HG03571 (cell line): ENCODE measurements at regions not wholly inside any gene's neighbourhood (a gene's known extent, or its start where the extent isn't known, plus 50 kb on each side); places are given as distances from the start of the nearest gene placed in this dataset.

Experiments
- ATAC-seq: cut with Tn5 transposase; IDR thresholded peaks from one replicate; pipeline ENCODE4 v1.9.1; 2021; ENCODE audit not compliant: unreplicated experiment

DNA sequence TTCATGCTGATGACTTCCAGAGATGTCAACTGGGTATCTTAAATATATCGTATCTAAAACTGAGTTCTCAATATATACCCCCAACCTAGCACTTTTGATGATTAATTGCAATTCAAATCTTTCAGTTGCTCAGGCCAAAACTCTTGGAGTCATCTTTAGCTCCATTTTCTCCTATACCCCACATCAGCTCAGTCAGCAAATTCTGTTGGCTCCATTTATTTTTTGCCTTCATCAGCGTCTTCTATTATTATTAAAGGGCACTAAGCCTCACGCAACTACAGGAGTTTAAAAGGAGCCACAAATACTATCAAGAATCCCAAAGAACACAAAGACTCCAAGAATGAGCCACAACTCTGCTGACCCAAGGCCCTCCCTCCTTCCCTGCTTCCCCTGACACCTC, 134.9 kb downstream of the KCTD12 start:
- no peak for ATAC-seq

DNA sequence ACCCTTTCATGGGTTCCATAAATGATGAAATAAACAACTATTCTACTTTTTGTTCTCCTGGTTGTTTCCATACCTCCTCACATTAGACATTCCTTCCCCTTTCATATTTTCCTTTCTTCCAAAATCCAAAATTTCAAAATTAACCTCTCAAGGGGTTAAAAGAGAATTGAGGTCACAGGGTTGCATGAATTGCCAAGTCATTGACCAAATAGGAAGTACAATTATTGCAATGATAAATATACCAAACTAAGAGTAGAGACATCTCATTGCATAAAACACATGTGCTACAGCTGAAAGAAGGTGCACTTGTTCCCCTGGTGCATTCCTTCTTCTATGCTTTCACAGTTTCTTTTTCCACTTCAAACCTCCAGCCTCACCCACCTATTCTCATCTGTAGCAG, 136.1 kb downstream of the KCTD12 start:
- no peak for ATAC-seq

DNA sequence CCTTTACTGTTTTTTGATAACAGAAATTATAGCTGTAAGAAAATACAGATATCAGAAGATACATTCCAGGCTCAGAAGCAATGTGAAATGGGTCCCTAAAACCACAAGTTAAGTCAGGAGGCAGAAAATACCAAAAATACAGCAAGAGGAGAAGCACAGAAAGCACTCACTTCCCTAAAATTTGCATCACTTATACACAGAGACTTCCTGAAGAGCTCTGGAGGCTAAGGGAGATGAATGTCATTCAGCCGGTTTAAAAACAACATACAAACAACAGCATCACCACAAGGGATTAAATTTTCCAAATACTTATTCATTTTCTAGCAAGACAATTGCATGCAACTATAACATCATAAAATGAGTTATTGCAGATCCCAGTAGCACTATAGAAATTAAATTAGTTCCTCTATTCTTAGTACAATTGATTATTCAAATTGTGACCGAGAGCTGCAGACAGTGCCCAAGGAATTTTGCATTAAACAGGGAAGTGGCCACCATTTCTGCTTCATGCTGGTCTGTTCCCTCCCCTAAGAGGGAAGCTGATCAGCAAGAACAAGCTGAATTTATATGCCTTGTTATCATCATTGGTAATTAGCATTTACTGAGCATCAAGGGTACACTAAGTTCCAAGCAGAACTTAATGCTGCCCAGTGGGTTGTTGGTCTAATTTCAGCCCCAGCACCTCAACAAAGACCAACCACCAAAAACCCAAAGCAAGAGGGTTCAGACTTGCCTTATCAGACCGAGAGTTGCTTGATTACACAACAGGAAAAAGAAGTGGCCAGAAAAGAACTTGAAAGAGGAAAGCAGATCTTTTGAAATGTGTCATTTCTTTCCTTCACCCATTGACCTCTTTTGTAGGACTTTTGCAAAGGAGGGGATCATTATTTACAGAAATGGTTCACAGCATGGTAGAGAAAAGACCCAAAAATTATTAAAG, 140.7 kb downstream of the KCTD12 start:
- ATAC-seq: peak; percentile 84

DNA sequence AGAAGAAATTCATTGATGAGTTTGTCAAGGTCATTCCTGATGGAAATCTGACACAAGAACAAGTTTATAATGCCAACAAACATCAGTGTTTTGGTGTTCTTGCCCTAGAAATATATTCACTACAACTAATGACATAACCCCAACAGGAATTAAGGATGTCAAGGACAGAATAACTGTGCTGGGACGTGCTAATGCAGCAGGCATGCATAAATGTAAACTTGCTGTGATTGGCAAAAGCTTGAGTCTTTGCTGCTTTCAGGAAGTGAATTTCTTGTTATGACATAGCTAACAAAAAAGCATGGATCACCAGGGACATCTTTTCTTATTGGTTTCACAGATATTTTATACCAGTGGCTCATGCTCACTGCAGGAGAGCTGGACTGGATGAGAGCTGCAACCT, 144.6 kb downstream of the KCTD12 start:
- no peak for ATAC-seq

DNA sequence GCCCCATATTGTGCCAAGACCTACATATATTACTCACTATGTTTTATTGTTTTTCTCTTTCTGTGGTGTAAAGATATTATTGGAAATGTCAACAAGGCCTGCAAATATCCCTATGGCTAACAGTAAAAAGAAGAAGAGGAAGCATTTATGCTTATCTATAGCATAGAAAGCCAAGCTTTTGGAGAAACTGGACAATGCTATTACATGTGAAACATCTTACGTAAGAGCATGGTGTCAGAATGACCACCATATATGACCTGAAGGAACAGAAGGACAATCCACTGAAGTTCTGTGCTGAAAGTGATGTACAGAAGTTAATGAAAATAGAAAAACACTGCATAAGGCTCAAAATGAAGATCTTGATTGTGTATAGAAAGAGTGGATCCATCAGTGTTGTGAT, 145.2 kb downstream of the KCTD12 start:
- ATAC-seq: no peak

DNA sequence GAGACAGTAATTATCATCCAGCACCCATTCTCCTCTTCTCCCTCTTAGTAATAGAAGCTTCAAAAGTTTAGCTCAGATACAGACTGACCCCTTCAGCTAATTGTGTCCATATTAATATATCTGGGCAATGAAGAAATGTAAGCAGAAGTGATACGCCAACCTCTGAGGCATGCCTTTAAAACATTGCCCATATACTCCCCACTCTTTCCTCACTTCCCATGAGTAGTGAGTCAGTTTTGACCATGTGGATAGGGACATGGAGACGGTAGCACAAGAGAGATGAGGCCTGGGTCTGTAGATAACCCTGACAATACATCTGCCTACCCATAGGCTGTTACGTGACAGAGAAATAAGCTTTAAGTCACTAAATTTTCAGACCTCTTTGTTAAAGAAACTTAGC, 147.6 kb downstream of the KCTD12 start:
- no peak for ATAC-seq

DNA sequence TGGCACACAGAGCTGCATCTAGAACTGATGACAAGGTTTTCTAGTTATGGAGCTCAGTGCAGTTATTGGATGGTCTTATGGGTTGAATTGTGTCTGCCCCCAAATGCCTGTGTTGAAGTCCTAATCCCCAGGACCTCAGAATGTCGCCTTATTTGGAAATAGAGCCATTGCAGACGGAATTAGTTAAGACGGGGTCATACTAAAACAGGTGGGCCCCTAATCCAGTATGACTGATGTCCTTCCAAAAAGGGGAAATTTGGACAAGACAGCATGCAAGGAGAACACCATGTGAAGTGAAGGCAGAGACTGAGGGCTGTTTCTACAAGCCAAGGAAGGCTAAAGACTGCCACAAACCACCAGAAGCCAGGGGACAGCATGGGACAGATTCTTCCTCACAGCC, 148.7 kb downstream of the KCTD12 start:
- no peak for ATAC-seq

DNA sequence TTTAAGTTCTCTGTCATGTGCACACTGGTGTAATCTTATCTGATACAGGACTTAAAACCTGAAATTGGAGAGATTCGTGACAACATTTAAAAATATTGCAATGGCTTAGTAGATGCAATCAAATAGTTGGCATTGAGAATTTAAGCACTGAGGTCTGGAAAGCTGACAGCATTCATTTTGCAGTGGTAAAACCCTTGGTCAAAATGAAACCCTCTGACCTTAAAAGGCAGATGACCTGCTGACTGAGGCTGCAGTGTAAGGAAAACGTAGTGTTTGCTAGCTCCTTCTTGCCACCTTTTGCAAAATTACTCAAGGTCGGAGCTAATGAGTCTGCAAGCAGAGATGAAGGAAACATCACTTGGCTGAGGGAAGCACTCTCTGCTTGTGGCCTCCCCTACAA, 150.6 kb downstream of the KCTD12 start:
- no peak for ATAC-seq

DNA sequence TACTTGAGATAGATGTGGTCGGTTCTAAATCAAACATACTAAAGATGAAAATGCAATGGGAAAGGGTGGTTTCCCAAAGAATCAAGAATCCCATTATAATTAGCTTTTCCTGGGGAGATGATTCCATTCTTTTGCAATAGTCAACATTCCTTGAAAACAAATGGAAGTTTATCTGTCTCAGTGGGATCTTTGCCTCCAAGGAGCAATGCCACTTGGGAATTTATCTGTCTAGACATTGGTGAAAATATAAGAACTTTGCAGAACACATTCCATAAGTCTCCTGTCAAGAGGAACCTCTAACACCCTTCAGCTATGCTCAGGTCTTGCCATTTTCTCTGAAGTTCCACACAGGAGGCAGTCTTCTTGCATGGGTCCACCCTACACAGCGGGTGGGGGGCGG, 152.5 kb downstream of the KCTD12 start:
- ATAC-seq: no peak

DNA sequence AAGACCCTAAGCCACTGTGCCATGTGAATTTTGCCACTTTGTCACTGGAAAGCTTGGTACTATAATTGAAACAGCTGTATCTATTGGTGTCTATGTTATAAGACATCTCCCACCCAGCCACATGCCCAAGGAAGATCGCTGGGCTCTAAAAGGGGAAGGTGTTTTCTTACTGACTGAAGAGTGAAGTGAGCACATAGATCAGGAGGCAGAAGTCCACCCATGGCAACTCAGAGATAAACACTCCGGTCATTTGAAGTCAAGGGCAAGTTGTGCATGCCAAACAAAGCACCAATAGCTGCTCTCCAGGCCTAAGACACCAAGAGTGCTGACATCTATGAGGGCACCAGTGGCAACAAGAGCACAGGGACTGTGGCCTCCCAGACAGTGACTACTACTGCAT, 153.8 kb downstream of the KCTD12 start:
- no peak for ATAC-seq

DNA sequence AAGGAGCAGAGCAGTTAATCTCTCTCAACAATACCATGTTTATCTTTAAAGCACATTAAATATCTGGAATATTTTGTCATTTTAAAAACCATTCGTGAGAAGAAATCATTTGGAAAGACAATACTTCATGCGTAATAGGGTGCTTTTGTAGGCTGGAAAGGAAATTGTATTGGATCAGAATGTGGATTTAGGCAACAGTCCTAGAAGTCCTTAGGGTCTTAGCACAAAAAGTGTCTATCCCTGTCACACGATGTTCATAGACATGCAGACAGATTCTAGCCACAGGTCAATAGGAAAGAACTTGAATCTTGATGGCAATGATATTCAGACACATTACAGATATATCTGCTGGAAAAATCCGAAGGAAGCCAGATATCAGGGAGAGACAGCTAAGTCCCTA, 156.0 kb downstream of the KCTD12 start:
- no peak for ATAC-seq

DNA sequence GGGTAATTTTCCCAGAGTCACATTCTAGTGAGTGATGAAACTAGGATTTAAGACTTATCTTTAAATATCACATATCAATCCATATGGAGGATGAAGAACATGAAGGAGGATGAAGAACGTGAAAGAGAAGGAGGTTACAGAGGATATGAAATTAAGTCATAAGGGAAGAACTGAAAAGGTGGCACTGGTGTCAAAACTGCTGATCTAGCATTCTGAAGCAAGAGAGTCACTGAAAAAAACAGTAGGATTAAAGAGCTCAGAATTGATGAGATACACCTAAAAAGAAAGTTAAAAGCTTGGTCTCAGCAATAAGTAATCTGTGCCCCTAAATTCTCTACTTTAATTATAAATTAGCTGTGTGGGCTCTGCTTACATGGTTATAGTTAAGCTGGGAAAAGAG, 156.5 kb downstream of the KCTD12 start:
- ATAC-seq: no peak

DNA sequence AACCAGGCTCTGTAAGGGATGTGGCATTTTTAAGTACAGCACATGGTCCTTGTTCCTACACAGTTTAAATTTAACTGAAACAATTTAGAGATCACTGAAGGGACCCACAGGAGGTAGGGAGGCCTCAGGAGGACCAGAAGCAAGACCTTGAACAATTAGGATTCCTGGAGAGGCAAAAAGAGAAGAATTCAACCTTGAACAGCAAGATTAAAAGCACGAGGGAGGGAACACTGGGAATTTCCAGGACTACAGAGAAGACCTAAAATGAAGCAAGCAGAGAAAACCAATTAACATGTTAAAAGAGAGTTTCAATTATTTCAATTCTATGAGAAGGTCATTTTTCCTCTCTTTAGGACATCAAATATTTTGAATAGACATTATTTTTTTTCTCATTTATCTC, 160.3 kb downstream of the KCTD12 start:
- ATAC-seq: no peak

DNA sequence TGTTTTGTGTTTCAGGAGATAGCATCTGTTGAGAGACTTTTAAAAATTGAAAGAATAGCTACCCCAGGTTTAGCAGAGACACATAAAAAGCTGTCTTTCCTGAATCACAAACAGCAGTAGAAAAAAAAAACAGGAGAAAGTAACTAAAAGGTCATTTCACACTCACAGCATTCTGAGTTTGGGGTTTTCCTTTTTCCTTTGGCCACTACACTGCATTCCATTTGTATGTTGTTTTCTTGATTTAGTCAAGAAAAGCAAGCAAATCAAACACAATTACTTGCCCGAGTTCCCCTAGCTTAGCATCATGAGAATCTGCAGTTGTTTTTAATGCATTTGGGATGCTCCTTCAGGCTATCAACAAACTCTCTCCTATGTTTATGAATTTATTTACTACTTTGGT, 161.0 kb downstream of the KCTD12 start:
- ATAC-seq: no peak

DNA sequence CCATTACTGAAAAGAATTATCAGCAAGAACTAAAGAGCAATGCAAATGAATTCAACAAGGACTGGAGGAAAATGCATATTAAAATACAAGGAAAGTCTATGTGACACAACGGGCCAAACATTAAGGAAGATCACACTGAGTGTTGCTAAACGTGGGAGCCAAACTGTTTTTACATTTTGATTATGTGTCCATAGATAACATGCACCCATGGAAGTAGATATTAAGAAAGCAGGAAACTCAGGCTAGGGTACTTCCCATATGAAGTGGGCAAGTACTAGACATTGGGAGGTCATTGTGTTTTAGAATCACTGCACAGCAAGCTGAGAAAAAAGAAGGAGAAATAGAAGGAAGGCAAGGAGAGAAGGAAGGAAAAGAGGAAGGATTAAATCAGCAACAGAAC, 161.8 kb downstream of the KCTD12 start:
- no peak for ATAC-seq

DNA sequence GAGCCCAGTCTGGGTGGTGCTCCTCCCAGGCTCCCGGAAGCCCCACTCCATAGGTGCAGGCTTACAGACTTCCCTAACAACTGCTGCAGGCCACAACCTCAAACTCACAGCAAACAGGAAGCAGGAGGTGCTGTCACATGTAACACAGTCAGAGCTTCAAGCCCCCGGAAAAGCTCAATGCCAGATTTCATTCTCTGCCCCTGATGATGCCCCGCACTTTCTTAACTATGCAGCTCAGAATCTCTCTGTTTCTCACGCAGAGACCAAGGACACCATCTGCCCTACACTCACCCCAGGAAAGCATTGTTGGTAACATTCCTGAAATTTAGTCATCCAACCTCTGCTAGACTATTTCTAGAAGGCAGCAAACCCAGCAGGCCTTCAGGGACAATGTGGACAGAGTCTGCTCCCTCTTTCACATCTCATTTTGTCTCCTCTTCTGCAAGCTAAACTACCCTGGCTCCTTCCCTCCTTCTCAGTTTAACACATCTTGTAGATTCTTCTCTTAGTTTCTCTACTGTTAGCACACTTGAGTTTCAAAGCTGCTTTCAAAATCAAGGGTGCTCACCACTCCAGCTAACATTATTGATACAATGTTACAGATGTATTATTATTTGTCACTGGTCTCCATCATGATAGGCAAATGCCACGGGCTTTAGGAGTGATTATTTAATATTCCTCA, 162.5 kb downstream of the KCTD12 start:
- ATAC-seq: no peak

DNA sequence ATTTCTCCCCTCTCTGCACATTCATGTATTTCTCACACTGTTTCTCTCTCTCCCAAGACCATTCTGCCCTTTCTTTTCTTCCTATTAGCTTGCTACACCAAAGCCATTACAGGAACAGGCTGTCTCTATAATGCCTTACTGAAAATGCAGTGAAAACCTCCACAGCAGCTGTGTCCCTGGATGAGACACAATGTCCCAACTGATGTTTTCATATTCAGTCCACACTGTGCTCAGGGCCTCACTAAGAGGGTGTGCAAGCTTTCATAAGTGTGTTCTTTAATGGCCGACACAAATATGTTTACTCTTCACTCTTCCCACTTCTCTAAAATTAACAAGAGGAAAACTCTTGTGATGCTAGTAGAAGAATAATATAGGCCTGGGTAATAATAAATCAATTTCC, 163.4 kb downstream of the KCTD12 start:
- no peak for ATAC-seq

DNA sequence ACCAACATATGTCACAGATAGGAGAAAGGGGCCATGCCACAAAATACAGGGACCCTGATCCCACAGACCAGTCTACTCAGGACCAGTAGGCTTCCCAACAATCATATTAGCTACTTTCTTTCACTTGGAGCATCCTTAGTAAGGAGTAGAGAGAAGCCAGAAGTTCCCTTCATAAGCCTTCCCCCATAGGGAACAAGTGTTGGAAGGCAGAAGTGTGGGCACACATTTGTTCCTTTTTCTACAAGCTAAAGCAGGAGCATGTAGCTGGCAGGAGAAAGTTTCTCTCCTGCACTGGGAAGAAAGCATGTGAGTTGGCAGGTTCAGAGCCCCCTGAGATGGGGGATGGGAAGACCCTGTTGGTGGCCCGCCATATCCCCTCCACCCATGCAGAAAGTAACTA, 165.4 kb downstream of the KCTD12 start:
- no peak for ATAC-seq

DNA sequence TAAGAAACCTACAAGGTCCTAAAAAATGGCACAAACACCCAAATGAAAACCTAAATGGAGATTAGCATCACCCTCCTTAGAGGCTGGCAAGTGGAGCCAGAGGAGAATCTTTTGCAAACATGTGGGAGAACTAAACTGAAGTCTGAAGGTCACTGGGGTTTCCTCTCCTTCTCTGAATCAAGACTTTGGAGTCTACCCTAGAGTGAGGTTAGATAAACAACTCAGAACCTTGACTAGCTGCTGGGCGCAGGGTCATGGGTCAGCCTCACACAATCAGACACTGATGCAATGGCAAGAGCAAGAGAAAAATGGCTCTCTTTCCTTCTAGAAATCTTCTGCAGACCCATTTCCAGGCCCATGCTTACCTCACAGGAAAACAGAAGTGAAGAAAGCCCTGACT, 165.8 kb downstream of the KCTD12 start:
- ATAC-seq: no peak

DNA sequence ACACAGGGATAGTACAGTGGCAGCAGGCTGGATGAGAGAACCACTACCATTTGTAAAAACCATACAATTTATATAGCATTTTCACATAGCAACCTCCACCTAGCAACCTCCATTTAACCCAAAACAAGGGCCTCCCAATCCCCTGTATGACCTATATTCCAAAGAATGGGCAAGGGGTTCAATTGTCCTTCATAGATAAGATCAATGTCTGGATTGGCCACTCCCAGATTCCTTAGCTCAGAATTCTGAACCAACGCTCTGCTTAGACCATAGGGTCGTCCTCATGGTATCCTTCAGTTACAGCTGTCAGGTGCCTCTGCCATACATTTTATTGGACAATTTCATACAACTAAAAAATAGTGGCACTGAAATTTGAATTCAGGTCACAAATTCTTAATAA, 166.2 kb downstream of the KCTD12 start:
- ATAC-seq: no peak

DNA sequence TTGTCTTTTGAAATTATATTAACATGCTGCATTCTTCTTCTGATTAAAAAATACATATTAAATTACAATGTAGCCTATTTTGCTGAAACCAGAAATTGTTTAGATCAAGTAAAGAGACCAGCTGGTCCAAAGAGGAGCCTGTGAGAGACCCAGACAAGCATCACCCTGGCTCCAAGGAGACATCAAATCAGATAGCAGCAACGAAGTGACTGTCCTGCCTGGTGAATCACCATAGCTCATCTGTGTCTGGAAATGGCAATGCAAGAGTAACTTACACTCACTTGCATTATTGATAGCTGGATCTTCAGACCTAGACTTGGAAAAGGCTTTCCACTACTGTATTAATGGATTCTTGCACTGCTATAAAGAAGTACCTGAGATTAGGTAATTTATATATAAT, 169.1 kb downstream of the KCTD12 start:
- ATAC-seq: no peak

DNA sequence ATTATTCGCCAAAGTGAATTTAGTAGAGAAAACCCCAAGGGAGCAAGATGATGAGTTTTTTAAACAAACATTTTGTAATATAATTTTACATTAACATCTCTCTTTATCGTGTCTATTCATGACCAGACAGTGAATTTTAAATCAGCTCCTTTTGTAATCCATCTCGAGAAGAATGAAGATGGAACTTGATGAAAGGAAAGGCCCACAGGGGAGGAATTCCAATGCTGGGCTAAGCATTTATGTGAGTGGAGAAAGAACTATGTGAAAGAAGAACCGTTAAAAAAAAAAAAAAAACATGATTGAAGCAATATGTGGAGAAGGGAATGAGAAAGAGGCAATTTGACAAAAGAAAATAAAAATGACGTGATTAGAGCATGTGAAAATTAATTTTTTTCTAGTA, 170.6 kb downstream of the KCTD12 start:
- no peak for ATAC-seq

DNA sequence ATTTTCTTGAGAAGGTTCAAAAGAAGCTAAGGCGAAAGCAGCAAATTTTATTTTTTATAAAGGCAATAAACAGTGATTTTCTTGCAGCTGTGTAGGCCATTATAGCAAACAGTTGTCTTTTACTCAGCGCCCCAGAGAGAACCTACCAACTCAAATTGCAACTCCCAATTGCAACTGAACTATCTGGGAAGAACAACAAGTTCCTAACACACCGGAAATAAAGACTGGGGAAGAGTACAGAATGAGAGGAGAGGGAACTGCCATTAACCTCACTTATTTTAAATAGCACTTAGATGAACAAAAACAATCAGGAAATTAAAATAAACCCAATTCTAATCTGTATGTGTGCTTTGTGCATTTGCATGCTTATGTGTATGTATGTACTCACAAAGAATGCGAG, 171.1 kb downstream of the KCTD12 start:
- ATAC-seq: no peak
